HG02571 (cell line): ENCODE measurements at regions not wholly inside any gene's neighbourhood (a gene's known extent, or its start where the extent isn't known, plus 50 kb on each side); places are given as distances from the start of the nearest gene placed in this dataset.

Experiments used
- ATAC-seq: cut with Tn5 transposase; IDR thresholded peaks from one replicate; pipeline ENCODE4 v1.9.1; 2021; ENCODE audit warnings: mild to moderate bottlenecking, moderate library complexity; ENCODE audit not compliant: unreplicated experiment

- ATAC-seq = no peak
These were observed 464.1 kb downstream of the TNS1 start for GRCh38 chr2:217538719-217539118.

DNA sequence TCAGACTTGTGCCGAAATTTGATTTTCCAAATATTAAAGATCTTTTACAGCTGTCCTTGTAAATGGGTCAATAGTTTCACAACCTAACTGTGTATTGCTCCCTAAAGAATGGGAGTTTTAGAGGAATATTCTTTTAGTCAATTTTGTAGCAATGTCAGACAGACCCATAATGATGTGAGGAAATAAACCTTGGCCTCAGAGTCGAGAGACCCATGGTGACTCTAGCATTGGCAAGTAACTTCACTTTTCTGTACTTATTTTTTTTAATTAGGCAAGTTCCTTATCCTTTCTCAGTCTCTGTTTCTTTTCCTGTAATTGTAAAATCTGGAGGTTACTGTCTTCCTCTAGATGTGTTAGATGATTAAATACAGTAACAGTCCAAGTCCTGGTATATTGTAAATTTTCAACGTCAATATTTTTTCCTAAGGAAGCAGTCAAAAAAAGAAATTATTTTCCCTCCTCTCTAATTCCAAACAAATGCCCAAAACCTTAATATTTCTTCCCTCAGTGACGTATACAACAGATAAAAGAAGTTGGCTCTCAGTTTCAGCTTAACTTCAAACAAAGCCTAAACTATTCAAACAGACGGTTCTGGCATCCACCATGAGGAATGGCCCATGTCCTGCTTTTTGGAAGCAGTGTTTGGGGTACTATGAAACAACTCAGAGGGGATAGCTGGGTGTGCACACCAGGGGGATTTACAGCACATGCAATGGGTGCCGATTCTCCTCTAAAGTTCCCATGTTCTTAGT lies 466.7 kb downstream of the TNS1 start:
- no peak for ATAC-seq

DNA sequence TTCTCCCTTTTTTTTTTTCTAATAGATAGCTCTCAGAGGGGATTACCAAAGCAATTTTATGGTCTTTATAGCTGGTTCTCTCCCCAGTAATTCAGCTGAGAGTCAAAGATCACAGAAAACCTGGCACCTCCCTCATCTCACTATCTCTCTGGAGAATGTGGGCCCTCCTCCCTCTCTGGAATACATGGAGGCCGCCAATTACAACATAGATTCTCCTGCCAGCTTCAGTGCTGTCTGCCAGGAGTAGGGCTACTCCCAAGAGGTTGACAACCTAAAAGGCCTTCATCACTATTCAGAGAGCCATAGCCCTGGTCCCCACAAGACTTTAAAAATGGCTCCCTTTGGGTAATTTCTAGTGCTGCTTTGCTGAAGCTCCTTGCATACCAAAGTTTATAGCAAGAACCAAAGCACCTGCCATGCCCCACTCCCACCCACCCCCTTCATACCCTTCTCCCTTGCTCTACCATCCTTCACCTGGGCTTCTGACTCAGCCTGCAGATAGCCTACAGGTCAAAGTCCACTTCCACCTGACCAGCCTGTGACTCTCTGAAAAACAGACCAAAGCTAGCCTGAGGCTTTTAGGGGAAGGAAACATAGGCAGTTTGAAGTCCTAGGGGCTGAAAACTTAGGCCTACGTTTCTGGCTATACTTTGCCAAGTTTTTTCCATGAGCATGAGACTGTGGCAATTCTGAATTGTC lies 472.3 kb downstream of the TNS1 start:
- ATAC-seq = no peak

- ATAC-seq = no peak
These were observed 473.5 kb downstream of the TNS1 start for GRCh38 chr2:217529271-217529670.

DNA sequence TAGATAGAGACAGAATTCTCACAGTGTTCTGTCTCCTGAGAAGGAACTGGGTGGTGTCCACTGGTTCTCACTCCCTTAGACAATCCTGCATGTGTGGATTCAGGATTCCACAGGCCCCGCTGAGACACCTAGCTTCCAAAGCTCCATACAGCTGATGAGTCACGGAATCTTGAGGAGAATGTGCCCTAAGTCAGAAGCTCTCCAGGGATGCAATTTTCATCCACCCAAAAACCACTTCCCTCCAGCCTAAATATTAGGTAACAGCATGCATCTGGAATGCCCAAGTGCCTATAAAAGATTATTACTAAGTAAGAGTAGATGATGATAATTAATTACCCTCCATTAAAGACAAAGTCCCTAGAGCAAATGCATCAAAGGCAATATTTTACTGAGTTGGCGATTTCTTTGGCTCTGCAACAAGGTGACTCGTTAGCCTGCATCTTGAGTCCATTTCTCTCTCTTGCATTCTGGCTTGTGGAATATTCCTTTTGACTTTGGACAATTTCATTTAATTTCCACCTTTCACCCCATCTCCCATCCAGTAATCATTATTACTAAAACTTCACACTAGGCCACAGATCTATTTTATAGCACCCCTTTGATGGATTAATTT lies 475.1 kb downstream of the TNS1 start:
- no peak for ATAC-seq

GRCh38 chr2:217525076-217525475 lies 477.7 kb downstream of the TNS1 start:
- ATAC-seq = no peak

- ATAC-seq = no peak
These were observed 479.5 kb downstream of the TNS1 start for GRCh38 chr2:217523286-217523685.

DNA sequence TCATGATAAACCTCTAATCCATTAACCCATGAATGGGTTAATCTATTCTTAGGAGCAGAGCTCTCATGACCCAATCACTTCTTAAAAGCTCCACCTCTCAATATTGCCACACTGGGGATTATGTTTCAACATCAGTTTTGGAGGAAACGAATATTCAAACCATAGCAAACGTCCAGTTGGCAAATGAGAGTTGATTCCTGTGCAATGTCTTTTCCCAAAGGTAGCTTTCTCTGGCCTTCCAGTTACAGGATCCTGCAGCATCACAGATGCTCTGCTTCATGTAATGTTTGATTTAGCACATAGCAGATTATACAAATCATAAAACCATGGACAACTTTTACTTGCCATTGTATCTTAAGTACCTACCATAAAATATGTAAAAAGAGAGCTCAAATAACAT lies 481.0 kb downstream of the TNS1 start:
- ATAC-seq = no peak

DNA sequence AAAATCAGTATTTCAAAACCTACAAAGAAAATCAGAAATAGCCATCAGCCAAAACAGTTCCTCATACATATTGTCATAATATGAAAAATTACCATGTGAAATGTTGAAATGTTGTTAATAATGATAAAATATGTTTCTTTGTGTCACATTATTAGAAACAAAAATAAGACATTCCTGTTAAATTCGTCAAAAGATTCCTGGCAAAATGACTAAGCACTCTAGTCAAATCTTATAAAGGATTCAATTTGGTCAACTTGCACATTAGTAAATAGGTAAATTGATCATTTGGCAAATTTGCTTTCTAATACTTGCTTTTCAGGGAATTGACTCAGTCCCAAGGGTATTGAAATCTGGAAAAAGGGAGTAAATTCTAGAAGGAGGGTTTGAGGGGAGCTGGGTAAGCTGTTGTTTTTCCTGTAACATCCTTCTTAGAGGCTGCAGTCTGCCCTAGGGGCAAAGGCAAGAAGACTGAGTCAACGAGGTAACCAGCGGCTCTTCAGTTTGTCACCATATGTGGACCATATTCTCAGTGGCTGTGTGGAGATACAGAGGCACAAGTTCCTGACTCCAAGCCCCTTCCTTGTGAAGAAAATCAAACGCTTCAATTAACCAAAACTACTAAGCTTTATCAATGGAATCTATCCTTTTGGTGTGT lies 482.3 kb downstream of the TNS1 start:
- no peak for ATAC-seq

DNA sequence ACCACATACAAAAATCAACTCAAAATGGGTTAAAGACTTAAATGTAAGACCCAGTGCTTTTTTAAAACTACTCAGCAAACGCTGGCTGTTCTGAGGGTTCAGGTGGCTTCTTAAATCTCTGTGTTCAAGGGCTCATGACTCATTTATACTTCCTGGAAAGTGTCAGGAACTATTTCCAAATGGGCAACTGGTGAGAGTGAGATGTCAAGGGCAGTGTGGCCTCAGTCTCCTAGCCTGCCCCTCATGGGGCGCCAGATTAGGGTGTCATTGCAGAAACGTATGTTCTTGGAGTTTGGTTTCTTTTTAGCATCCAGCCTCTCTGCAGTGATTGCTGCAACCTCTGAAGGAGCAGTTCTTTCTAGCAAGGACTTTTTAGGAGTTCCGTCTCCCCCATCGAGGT lies 485.4 kb downstream of the TNS1 start:
- ATAC-seq = no peak

DNA sequence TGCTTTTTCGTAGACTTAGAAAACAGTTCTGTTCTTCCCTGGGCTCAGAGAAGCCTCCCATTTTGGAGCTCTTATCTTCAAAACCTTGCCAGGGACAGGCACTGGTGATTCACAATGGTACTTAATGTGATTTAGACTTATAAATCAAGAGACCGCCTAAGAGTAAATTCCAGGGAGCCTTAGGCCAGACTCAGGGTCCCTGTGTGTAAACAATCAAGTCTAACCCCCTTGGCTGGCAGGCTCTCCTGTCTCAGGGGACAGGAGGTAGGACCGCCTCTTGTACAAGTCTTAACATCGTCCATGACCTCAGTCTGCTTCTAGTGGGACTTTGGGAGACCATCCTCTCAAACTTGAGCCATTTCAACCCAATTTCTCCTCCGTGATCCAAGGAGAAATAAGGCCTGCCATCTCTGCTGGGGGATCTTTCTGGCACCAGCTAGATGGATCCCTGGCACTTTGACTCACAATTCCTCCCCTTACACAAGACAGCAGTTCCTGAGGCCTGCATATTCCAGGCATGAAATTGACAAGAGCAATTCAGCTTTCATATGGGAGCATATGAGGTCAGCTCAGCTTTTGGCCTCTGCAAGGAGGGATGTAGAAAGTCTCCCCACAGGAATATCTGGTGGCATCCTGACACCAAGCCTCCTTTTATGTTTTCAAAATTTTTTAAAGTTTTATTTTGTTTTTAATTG lies 487.0 kb downstream of the TNS1 start:
- no peak for ATAC-seq

GRCh38 chr2:217513258-217513657 lies 489.5 kb downstream of the TNS1 start:
- ATAC-seq = no peak

- ATAC-seq = no peak
These were observed 490.1 kb downstream of the TNS1 start for GRCh38 chr2:217512728-217513127.

- ATAC-seq = no peak
These were observed 490.5 kb downstream of the TNS1 start for GRCh38 chr2:217512259-217512658.

GRCh38 chr2:217511850-217512249 lies 490.9 kb downstream of the TNS1 start:
- no peak for ATAC-seq

- no peak for ATAC-seq
These were observed 492.0 kb downstream of the TNS1 start for GRCh38 chr2:217510771-217511291.

DNA sequence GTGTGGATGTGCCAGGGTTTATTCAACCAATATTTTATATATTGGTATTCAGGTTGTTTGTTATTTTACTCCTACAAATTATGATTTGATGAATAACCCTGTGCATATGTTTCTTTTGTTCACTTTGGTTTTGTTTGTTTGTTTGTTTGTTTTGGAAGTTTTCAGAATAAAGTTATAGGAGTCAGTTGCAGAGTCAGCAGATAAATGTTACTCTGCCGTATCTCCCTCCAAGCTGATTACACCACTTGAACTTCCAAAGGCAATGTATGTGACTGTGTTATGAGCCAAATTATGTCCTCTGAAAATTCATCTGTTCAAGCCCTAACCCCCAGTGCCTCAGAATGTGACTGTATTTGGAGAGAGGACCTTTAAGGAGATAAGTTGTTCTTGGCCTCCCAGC lies 497.5 kb downstream of the TNS1 start:
- no peak for ATAC-seq

DNA sequence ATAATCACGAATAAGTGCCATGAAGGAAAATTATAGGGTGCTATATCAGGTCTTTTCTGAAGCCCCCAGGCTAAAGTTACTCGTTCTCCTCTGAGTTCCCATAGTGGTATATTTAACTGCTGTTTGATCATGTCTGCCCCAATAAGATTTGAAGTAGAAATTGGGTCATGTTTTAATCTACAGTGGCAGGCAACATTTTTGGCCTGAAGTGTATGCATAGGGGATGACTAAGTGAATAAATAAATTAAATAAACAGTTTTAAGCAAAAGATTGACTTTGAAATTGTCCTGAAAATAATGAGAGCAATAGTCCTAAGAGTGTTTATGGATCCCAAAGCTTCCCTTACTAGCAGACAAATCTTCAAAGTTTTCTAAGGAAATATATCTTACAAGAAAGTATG lies 500.9 kb downstream of the TNS1 start:
- no peak for ATAC-seq

- ATAC-seq = no peak
These were observed 504.9 kb downstream of the TNS1 start for GRCh38 chr2:217497843-217498377.

DNA sequence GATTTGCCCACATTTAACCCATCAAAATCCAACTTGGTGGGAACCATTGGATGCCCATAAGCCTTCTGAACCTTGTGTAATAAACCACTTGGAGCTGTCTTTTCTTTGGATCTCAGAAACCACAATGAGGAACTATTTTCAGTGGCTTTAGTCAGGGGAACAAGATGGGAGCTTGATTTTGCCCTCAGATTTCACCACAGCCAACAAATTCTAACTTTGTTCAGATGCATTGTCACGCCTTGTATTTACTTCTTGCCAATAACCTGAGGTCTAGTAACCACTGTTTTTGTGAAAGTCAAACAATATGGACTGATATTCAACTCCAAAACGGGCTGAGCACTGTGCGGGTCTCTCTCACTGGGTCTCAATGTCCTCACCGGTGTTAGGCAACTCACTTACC lies 508.2 kb downstream of the TNS1 start:
- ATAC-seq = no peak

DNA sequence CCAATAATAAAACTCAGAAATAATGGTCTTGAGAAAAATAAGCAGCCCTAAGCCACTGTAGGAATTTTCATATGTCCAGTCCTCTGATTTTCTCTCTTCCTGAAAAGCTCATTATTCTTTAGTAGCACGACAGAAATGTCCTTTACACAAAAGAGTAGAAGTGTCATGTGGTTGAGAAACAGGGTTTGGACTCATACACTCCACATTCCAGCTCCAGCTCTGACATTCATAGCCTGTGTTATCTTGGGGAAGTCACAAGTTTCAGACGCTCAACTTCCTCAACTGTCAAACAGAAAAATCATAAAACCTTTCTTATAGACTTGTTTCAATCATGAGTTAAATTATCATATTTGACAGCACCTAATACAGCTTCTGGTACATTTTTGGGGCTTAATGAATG lies 511.5 kb downstream of the TNS1 start:
- ATAC-seq = no peak
